Esophagus squamous epithelium (tissue), 5 donors: ENCODE measurements at regions not wholly inside any gene's neighbourhood (a gene's known extent, or its start where the extent isn't known, plus 50 kb on each side); places are given as distances from the start of the nearest gene placed in this dataset.

Source experiments
- DNase-seq: peaks from one replicate; lab custom pipeline; 2025; lab: John Stamatoyannopoulos, UW
- H3K27ac ChIP-seq, 4 donors: fragments of 200-600 bp; sonication (generic); one replicate each; pipeline ENCODE4 v1.5.1; 2016 to 2019; ENCODE audit warnings: mild to moderate bottlenecking in 1 of 4
- H3K27me3 ChIP-seq, 4 donors: fragments of 200-600 bp; sonication (generic); 1 replicate in 3 of 4; 2 replicates in 1 of 4; pipeline versions ENCODE4 v1.5.1 to v1.6.0; 2017 to 2021; ENCODE audit warnings: antibody characterized with exemption in 1 of 4
- H3K36me3 ChIP-seq, 3 donors: fragments of 200-600 bp; sonication (generic); one replicate each; pipeline ENCODE4 v1.5.1; 2016 to 2019
- H3K4me1 ChIP-seq, 3 donors: fragments of 200-600 bp; sonication (generic); one replicate each; pipeline ENCODE4 v1.5.1; 2017 to 2019
- H3K4me3 ChIP-seq, 4 donors: fragments of 200-600 bp; sonication (generic); 1 replicate in 3 of 4; 2 replicates in 1 of 4; pipeline ENCODE4 v1.5.1; 2016 to 2019; ENCODE audit warnings: mild to moderate bottlenecking in 2 of 4, moderate library complexity in 1 of 4
- H3K9me3 ChIP-seq, 3 donors: fragments of 200-600 bp; sonication (generic); one replicate each; pipeline ENCODE4 v1.5.1; 2016 to 2019
- CTCF ChIP-seq, 6 experiments: fragments of 450-650 bp in 4 of 6; fragments of 200-600 bp in 2 of 6; sonication (generic) in 2 of 6; IDR thresholded peaks; one replicate each; pipeline ENCODE4 v1.5.1; 2016 to 2019; ENCODE audit warnings: antibody characterized with exemption in 6 of 6, mild to moderate bottlenecking in 4 of 6, moderate library complexity in 4 of 6
- POLR2A ChIP-seq, 4 donors: fragments of 450-650 bp; IDR thresholded peaks; one replicate each; pipeline ENCODE4 v1.6.1; 2017; ENCODE audit warnings: antibody characterized with exemption in 4 of 4, mild to moderate bottlenecking in 4 of 4, moderate library complexity in 3 of 4
- WGBS, 2 donors: methylation state at CpG; one replicate each; pipeline ENCODE4 v1.1.5; 2018; 5-methylcytosine and 5-hydroxymethylcytosine counted together
- intact Hi-C: fragments of 100-400 bp; cut with DNase I; formaldehyde crosslinking; loops from one replicate; pipeline ENCODE4 v1.15.0; 2022
- donor health status: DM: yes; HTN: yes; CAD: no.

GRCh38 chr6:165827190-165827518 is 164.1 kb upstream of the PDE10A start:
- Histone ChIP-seq H3K27ac (no peak overlapping the region), H3K27me3 (no peaks in the 10 kb centered on the region), H3K4me1 (no peaks in the 10 kb centered on the region), H3K4me3 (no peak overlapping the region), H3K9me3 (no peaks in the 10 kb centered on the region), H3K36me3 (no peaks in the 10 kb centered on the region)
- no peak for DNase-seq
- intact Hi-C loops: no loop called here
- TF ChIP-seq CTCF (IDR thresholded peaks at IDR 0.05) (no peak), POLR2A (IDR thresholded peaks at IDR 0.05) (no peak)
- WGBS, 2 donors: 83 to 92% methylated on average over 5 to 6 of the region's 19 CpGs

DNA sequence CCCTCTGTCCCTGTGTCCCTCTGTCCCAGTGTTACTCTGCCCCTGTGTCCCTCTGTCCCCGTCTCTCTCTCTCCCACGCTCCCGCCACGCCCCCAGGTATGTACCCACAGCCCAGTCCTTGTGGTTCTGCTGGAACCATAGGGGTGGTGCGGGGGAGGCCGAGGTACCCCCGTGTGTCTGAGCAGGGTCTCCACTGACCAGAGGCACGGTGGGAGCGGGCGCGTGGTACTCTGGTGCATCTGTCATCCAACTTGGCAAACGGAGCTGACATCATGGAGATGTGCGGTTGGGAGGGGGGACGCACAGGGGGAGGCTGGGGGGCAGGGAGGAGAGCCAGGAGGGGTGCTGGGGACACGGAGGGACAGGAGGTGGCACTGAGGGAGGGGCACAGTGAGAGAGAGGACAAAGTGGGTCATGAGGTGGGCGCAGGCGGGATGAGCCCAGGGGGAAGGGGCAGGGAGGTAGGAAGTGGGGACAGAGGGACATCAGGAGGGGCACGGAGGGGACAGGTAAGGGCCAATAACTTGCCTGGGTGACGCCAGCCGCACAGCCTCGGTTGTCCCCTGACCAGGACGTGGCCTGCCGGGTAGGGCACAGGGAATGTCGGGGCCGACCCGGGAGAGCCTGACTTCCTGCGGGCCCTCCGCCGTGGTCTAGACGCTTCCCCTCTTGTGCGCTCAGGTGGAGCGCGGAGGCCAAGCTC is 163.6 kb upstream of the PDE10A start:
- Histone ChIP-seq H3K9me3 (no peaks in the 10 kb centered on the region), H3K4me1 (no peaks in the 10 kb centered on the region), H3K36me3 (no peaks in the 10 kb centered on the region), H3K27ac (no peak overlapping the region), H3K27me3 (peaks cover 0 to 1% (median 0%) of the 10 kb centered on the region in 4 donors), H3K4me3 (no peak overlapping the region)
- no peak for TF ChIP-seq POLR2A (IDR thresholded peaks at IDR 0.05)
- no peak for TF ChIP-seq CTCF (IDR thresholded peaks at IDR 0.05)
- no peak for DNase-seq
- WGBS, 2 donors: 89 to 93% methylated on average over 15 to 18 of the region's 33 CpGs
- intact Hi-C loops: no loop called here

DNA sequence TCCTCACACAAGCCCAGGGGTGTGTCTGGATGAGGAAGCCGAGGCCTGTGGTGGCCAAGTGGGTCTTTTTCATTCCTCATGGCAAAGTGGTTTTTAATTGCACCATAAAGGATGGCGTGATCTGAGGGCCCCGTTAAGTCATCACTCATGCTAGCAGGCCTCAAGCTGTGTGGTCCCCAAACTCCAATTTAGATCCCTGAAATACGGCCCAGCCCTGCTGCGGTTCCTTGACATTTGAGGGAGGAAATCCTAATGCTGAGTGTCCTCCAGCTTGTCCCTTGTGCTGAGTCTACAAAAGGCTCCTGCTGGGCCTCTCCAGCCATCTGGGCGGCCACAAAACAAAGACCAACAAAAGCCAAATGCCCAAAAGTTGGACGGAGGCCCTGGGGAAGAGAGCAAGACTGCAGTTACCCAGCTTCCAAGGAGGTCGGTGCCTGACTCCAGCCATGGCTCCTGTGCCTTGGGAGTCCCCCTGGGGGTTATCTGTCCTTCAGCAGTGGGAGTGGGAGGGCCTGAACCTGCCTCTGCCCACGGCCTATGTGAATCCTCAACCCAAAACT is 162.3 kb upstream of the PDE10A start:
- no peak for DNase-seq
- intact Hi-C loops: no loop called here
- Histone ChIP-seq H3K36me3 (no peaks in the 10 kb centered on the region), H3K4me3 (no peak overlapping the region), H3K4me1 (no peaks in the 10 kb centered on the region), H3K27me3 (peaks cover 0 to 14% (median 0%) of the 10 kb centered on the region in 4 donors), H3K9me3 (no peaks in the 10 kb centered on the region), H3K27ac (no peak overlapping the region)
- TF ChIP-seq CTCF (IDR thresholded peaks at IDR 0.05) (no peak), POLR2A (IDR thresholded peaks at IDR 0.05) (no peak)
- WGBS, 2 donors: 61 to 70% methylated on average over 4 to 5 of the region's 9 CpGs

GRCh38 chr6:165823609-165824326 is 160.7 kb upstream of the PDE10A start:
- 88% methylated on average over 10 of the region's 10 CpGs for WGBS, 2 donors
- Histone ChIP-seq H3K36me3 (no peaks in the 10 kb centered on the region), H3K27me3 (peaks cover 0 to 28% (median 0%) of the 10 kb centered on the region in 4 donors), H3K9me3 (no peaks in the 10 kb centered on the region), H3K4me3 (no peak overlapping the region), H3K4me1 (no peaks in the 10 kb centered on the region), H3K27ac (no peak overlapping the region)
- intact Hi-C loops: no loop called here
- TF ChIP-seq CTCF (IDR thresholded peaks at IDR 0.05): no peak
- no peak for TF ChIP-seq POLR2A (IDR thresholded peaks at IDR 0.05)
- no peak for DNase-seq

DNA sequence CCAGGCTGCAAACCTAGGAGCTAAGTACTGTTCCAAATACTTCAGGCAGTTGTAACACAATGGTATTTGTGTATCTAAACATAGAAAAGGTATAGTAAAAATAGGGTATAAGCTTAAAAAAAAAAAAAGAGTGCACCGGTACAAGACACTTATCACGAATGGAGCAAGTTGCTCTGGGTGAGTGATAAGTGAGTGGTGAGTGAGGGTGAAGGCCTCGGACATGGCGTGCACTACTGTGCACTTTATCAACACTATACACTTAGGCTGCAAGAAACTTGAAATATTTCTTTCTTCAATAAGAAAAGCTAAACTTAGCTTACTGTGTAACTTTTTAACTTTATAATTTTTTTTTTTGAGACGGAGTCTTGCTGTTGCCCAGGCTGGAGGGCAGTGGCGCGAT is 159.5 kb upstream of the PDE10A start:
- Histone ChIP-seq H3K27me3 (peaks cover 0 to 40% (median 0%) of the 10 kb centered on the region in 4 donors), H3K4me1 (no peaks in the 10 kb centered on the region), H3K27ac (no peak overlapping the region), H3K4me3 (no peak overlapping the region), H3K9me3 (no peaks in the 10 kb centered on the region), H3K36me3 (no peaks in the 10 kb centered on the region)
- DNase-seq: no peak
- TF ChIP-seq CTCF (IDR thresholded peaks at IDR 0.05) (no peak), POLR2A (IDR thresholded peaks at IDR 0.05) (no peak)
- intact Hi-C loops: no loop called here
- 92 to 98% methylated on average over 7 of the region's 7 CpGs for WGBS, 2 donors
